GM19455 (cell line): ENCODE measurements at regions not wholly inside any gene's neighbourhood (a gene's known extent, or its start where the extent isn't known, plus 50 kb on each side); places are given as distances from the start of the nearest gene placed in this dataset.
A peak's percentile ranks its signal among the peaks of the same experiment; 100 is the strongest.

Experiments
- ATAC-seq: cut with Tn5 transposase; IDR thresholded peaks from one replicate; pipeline ENCODE4 v1.9.1; 2021; ENCODE audit not compliant: unreplicated experiment

DNA sequence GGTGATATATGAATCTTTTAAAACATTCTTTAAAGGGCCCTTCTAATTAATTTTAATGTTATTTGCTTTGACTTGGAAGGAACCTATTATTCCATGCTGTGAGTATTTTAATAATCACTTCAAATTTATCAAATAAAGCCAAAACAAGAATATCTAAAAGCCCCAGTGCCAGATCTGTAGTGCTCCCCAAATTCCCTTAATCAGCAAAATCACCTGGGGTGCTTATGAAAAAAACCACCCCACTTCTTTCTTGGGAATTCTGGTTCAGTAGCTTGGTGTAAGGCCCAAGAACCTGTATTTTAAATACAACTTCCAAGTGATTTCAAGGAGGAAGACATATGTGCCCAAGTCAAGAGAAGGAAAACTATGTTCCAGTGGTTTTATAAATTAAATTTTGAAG is 202.4 kb upstream of the OSR1 start:
- no peak for ATAC-seq

DNA sequence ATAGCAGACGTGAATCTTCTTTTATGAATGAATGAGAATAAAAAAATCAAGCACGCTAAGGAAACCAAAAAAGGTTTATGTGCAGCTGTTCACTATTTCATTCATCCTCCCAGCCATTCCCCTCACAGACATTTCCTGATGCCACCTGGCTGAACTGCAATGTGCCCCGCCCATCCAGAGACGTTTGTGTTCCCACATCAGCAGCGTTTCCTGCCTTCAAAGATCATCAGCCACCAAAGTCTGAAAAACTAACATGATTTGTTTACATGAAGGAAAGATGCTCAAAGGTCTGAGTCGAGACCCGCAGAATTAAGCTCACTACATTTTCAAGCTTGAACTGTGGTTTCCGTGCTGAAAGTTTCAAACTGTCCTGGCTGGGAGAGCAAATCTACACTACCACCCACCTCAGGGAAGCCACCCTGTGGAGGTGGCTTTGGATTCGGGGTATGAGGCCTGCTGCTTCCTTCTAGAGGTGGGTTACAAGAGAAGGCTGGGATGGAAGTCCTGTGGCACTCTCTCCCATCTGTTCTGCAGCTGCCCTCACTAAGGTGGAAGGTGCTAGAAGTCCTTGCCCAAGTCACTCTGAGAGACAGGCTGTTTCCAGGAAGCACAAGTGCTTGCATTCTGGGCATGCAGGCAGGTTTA is 201.3 kb upstream of the OSR1 start:
- ATAC-seq: no peak

DNA sequence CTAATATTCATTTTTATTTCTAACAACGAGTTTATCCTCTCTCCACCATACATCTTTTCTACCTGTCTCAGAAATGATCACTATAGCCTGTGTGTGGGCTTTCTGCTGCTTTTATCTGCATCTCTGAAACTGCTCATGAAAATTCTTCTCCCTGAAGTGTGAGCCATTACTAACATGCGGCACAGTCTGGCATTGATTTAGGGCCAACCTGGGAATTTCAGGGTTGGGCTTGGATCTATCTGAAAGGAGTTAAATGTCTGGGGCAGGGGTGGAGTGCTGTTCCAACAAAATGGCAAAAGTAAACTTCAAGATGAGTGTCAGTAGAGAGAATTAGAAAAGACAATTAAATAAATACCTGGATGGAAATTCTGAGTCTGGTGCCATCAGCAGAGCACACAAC is 198.2 kb upstream of the OSR1 start:
- no peak for ATAC-seq

DNA sequence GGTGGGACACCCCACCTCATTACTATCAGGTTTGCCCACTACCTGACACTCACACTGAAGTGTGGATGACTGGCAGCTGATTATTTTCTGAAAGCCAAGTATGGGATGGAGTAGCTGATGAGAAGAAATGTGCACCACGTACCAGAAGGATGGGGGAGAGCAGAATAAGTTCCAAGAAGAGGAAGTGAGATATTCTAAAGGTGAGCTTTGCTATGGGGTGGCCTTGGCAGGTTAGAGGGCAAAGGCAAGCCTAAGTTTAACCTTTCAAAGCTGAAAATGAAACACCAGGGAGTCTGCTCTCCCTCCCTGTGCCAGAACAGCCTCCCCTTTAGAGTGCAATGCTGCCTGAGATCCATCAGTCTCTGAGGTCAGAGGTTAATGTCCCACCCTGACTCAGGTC is 196.1 kb upstream of the OSR1 start:
- no peak for ATAC-seq

DNA sequence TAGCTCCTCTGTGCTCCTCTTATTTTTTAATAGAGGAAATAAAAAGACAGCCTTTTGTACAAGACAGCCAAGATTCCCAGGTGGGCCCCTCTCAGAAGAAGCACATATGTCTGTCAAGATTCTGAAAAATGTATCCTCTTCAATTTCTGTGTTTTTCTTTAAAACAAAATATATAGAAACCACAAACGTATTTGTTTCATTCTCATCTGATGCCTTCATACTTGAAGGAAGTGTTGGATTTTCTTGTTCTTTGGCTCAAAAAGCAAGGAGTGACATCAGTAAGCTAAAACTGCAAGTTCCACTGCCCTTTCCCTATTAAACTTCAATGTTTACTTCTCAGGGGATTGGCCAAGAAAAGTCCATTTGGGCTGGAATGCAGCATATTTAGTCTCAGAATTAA is 193.8 kb upstream of the OSR1 start:
- ATAC-seq: no peak

DNA sequence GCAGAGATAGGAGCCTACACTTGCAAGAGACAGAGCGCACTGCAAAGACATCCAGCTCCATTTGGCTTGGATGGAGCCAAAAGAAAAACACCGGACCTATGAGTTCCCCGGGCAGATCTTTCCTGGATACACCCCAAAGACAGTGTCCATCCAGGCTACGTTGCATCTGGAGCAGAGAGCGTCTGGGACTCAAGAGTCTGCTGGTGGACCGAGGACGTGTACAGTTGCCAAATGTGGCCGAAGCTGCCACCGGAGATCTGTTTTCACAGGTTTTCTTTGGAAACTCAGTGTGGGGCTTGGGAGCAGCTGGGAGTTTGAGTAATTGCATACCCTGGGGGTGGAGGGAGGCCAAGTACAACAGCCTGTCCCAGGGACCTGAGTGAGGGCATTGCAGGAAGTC is 192.3 kb upstream of the OSR1 start:
- ATAC-seq: no peak

DNA sequence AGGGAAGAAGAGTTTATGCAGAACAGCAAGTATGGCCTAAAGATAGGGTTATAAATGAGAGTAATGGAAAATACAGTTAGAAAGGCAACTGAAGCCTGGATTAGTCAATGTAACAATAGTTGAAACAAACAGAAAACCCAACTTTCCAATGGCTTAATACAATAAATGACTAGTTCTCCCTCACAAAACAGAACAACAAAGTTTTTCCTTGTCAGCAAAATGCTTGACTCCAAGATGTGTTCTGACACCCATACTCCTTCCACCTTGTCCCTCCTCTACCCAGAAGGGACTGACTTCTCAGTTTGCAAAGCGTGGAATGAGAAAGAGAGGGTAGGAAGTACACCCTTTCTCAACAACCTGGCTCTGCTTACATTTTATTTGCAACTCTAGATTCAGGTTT is 191.4 kb upstream of the OSR1 start:
- no peak for ATAC-seq

DNA sequence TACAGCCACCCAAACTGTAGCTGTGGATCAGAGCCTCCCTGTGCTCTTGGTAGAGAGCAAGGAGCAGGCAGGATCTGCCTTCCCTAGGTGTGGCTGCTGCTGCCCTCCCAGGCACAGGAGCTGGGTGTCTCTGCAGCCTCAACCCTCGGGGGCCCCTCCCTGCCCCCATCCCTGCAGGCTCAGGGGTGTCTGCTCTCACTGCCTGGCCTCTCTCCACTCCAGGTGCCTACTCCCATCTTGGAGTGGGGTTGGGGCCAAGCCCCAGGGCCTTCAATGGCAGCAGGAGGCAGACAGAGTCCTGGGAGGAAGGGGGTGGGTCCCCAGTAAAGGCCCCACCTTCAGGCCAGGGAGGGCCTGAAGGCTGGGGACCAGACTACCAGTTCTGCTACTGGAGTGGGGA is 189.7 kb upstream of the OSR1 start:
- no peak for ATAC-seq

DNA sequence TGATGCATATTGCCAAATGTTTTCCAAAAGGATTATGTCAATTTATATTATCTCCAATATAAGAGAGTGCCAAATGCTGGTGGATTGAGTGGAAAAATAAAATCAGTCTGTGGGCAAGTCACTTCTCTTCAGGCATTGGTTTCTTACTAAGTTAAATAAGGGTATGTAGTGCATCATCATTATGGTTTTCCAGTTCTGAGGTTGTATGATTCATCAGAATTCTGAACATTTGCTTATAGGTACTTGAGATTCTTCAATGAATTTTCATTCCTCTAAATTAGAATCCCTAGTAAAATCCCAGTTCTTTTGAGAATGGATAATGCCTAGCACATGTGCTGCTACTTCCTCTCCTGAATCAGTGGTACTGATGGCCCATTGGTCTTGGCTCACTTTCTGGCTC is 188.9 kb upstream of the OSR1 start:
- no peak for ATAC-seq

DNA sequence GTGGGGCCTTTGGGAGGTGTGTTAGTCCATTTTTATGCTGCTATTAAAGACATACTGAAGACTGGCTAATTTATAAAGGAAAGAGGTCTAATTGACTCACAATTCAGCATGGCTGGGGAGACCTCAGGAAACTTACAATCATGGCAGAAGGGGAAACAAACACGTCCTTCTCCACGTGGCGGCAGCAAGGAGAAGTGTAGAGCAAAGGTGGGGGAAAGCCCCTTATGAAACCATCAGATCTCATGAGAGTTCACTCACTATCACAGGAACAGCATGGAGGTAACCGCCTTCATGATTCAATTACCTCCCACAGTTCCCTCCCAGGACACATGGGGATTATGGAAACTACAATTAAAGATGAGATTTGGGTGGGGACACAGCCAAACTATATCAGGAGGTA is 187.1 kb upstream of the OSR1 start:
- ATAC-seq: no peak

DNA sequence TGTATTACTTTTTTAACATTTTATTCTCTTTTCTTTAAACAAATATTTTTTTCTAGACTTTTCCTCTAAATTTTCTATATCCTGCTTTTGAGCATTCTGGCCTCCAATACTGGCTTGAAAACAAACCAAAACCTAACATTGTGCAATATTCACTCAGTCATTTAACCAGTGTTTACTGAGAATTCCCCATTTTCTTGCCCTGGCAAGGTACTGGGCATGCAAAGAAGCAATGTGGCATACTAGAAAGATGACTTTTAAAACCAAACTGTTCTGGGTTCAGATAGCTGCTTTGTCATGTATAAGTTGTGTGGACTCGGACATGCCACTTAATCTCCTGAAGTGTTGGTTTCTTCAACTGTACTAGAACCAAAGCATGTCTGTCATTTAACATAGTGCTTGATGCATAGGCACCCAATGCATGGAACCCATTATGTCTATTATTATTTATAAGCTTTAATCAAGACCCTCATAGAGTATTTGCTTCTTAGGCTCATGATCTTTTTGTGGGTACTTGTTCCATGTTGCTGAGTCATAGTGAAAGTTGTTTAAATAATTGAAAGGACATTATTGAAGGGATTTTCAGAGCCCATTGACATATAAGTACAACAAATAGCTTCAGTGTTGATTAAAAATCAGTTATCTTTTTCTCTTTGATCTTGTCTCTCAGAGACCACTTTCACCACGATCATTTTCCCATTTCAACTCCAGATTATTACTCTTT is 185.4 kb upstream of the OSR1 start:
- ATAC-seq: no peak

DNA sequence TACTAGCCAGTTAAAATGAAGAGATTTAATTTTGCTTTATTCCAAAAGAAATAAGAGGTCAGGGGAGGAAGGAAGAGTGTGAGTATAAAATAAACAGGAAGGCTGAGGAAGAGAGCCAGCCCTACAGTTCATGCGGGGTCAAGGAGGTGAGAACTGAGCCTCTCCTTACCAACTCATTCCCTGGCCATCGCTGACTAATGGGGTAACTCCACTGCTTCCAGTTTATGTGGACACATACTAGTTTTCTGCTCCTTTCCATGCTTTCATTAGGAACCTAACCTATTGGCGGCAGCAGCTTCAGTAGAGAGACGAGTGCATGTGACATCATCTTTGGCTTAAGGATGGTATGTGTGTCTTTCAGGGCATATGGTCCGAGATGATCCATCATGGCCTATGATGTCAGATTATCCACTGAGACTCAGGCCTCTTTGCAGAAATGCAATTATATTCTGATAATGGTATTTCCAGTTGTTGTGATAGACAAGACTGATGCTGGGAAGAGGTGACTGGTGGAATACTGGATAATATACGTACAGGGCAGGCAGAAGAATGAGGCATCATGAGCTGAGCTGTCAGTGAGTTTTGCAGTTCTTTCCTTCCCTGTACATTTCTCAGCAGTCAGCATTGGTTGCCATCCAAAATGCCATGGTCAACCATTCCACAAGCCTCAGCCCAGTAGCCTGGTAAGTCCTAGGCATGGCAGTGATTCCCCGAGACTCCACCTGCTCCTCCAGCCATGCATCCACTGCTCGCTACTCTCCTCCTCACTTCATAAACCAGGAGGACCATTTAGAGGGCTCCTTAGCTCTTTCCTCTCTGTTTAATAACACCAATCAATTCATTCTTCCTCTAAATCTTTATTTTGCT is 184.6 kb upstream of the OSR1 start:
- ATAC-seq: no peak

DNA sequence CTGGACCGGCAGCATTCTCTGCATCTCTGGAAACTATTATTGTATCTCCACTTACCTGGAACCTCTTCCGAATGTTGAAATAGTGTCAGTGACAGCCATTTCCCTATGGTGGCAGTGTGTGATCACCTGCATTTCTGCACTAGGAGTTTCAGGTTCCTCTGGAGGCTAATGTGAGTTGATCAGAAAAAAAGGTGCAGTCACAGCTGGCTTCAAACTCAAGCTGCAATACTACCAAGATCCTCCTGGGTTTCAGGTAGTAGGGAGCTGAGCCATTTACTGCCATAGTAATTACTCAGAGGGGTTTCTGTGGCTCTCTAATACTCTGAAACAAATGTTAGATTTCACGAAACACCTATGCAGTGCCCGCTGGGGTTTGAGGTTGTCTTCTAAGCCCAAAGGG is 183.5 kb upstream of the OSR1 start:
- ATAC-seq: peak; percentile 47

DNA sequence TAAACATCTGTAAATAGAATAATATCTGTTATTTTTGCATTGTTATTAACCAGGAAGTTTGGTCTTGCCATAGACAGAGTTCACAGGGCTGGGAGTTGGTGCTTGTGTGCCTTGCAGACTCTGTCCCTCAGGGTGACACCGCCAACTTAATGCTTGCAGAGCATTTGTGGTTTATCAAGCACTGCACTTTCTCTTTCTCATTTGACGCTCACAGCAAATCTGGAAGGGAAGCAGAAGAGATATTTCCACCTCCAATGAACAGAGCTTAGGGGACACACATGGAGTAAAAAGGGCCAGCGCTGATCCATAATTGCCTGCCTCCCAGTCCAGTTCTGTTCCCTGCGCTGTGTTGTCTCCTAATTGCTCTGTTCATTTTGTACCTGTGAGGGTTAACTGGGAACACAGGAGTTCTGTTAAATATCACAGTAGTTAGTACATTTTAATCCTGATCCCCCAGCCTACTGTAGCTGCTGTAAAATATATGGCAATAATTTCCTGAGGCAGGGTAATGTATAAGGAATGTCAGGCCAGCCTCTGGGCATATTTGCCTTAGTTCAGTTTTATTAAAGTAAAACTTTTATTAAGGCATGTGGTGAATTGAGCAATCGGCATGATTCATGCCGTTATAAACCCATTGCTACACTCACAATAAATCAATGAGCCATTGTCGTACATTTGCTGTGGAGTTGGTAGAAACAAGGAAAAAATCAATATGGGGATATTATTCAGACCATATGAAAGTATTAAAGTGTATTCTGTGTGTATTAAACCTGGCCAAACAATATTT is 182.5 kb upstream of the OSR1 start:
- ATAC-seq: no peak

DNA sequence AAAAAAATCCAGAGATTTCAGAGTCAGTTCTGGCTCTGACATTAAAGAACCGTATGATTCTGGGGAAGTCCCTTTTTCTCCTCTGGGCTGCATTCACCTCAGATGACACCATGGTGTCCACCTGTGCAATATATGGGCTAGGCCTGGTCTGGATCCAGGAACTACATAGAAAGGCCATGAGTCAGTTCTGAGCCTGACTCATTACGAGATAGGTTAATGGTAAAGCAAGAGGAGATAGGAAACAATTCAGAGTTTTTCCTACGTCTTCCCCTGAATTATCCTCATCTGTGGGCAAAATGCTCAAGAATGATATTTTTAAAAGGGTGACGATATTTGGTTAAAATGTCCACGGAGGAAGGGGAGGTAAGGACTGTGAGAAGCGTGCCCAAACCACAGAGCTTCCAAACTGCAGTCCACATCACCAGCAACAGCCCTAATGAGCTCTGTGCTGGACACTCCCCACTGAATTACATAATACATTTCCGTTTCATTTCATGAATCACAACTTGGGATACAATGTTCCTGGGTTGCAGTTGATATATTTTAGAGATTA is 180.1 kb upstream of the OSR1 start:
- no peak for ATAC-seq

DNA sequence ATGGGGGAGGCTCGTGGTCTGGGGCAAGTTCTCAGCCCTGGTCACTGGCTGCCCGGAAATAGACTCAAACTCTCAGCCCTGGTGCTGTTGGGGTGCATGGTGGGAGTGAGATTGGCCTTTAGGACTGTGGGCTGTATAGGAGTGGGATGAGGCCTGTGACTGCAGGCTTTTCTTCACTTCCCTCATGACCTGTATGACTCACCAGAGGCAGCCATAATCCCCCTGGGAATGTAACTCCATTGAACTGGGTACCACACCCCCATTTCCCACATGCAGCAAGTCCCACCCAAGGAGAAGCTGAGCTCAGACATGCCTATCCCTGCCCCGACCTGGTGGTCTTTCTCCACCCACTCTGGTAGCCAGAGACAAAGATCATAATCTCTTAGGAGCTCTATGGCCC is 177.7 kb upstream of the OSR1 start:
- ATAC-seq: no peak

DNA sequence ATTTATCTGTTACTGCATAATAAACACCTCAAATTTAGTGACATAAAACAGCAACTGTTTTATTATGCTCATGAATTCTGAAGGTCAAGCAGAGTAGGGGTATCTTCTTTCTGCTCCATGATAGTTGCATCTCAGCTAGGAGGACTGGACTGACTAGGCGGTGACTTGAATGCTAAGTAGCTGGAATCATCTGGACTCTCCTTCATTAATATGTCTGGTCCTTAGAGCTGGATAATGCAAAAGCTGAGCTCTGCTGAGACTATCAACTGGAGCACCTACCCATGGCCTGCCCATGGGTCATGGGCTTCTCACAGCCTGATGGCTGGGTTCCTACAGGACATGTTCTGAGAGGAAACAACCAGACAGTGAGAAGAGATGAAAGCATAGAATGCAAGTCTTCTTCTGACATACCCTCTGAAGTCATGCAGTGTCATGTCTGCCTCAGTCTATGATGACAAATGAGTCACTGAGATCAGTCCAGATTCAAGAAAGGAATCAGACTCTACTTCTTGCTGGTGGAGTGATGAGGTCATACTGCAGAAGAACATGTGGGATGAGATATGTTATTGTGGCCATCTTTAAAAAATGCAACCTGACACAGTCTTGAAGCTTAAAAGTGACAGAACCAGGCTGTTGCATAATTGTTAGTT is 174.2 kb upstream of the OSR1 start:
- ATAC-seq: no peak

DNA sequence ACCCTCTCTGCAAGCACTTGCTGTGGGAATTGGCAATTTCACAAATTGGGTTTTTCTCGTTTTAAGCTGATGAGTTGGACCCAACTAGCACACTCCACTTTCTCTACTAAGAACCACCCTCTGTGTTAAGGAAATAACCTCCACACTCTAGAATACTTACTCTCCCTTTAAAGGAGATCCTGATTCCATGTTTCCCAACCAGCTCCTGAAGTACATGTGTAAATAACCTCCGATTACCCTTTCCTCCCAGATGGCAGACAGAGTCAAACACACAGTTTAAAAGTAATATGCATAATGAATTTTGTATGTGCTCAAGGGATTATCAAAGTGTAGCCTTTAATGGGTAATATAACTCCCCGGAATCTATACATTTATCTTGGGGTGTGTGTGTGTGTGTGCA is 171.3 kb upstream of the OSR1 start:
- no peak for ATAC-seq

DNA sequence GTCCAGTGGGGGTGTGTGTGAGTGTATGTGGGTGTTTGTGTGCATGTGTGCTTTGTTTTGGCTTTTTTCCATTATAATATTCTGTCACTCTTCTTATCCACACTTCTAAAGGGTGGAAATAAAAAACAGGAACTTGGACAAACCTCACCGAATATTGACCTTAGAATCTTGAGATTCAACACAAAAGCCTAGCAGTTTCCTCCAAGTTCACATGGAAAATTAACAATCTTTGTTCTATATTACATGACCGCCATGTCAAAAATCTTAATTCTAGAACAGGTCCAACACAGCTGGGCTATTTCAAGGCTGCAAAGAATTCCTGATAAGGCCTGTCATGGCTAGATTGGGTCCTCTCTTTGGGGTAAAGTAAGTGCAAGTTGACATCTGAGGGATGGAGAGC is 169.3 kb upstream of the OSR1 start:
- ATAC-seq: no peak

DNA sequence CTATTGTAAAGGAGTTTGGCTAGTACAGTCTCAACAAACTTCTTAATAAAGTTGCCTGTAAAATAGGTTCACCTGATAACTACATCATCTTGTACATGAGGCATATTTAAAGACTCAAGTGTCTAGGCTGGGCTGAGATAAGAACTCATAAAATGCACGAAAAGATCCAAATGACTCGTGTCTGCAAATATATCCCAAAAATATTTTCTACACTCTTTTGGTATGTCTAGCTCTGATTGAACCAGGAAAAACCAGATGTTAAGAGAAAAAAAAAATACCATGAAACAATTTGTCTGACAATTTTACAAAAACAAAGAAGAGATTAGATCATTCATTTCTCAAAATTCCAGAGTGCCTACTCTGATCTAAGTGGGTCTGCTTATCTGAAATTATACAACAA is 166.9 kb upstream of the OSR1 start:
- no peak for ATAC-seq

DNA sequence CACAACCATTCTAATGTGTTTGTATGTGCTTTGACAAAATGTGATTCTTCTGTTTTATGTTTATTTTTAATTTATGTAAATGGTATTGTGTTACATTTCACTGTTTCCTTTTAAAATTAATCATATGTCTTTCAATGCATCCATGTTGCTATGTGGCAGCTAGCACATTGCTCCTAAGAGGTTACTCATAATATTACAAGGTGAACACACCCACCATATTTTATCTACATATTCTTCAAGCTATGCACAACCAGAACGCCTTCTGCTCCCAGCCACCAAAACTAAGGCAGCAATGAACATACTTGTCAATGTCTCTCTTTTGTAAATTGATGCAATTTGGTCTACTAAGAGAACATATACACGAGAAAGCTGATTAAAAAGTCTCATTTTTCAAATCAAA is 160.6 kb upstream of the OSR1 start:
- ATAC-seq: no peak
